Activated naive CD4-positive, alpha-beta T cell treated with anti-CD3 and anti-CD28 coated beads, Interleukin-2, amount 10 ng/mL, durations not matched to agents 7 days and 5 days (primary cell): ENCODE measurements at regions not wholly inside any gene's neighbourhood (a gene's known extent, or its start where the extent isn't known, plus 50 kb on each side); places are given as distances from the start of the nearest gene placed in this dataset.
A peak's percentile ranks its signal among the peaks of the same experiment; 100 is the strongest.

Experiments used
- CTCF ChIA-PET: fragments of 350-600 bp; sonication (Branson Sonifier 250); formaldehyde crosslinking; loops from one replicate; lab custom pipeline; 2021; ENCODE audit warnings: antibody characterized with exemption; lab: Charles Lee
- DNase-seq: peaks from one replicate; pipeline ENCODE4 v3.0.0-alpha.2; 2020
- H3K27ac Mint-ChIP-seq: one replicate; pipeline ENCODE4 v1.8.0; 2021; ENCODE audit warnings: mild to moderate bottlenecking, moderate library complexity, mixed read lengths
- H3K27me3 Mint-ChIP-seq: one replicate; pipeline ENCODE4 v1.8.0; 2021; ENCODE audit warnings: mild to moderate bottlenecking, mixed read lengths
- H3K36me3 Mint-ChIP-seq: one replicate; pipeline ENCODE4 v1.8.0; 2021; ENCODE audit warnings: mixed read lengths
- H3K4me1 Mint-ChIP-seq: one replicate; pipeline ENCODE4 v1.8.0; 2021; ENCODE audit warnings: mixed read lengths
- H3K4me3 Mint-ChIP-seq: one replicate; pipeline ENCODE4 v1.8.0; 2021; ENCODE audit warnings: mild to moderate bottlenecking, moderate library complexity, mixed read lengths
- H3K9me3 Mint-ChIP-seq: one replicate; pipeline ENCODE4 v1.8.0; 2021; ENCODE audit warnings: mixed read lengths

DNA sequence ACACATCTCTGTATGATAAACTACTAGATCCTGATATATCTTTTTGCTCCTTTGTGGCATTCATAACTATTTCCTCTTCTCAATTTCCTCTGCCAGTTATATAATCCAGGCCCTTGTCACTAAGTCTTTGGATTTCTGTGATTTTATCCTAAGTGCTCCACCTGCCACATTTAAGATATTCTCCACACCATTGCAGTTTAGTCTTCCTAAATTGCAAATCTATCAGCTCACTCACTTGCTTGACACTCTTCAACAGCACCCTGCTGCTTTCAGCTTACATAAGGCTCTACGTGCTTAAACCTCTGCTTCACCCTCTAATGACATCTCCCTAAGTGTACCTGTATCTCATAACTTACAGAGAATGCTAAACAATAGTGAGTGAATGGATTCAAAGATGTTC, 1032.2 kb upstream of the SEL1L start:
- Mint-ChIP-seq H3K4me3 (no peak overlapping the region), H3K9me3 (peaks cover 21% of the 10 kb centered on the region), H3K27ac (no peak overlapping the region), H3K4me1 (no peaks in the 10 kb centered on the region), H3K27me3 (no peaks in the 10 kb centered on the region), H3K36me3 (no peaks in the 10 kb centered on the region)
- DNase-seq = no peak
- CTCF ChIA-PET = no interaction called here

GRCh38 chr14:82587226-82587625, 1053.6 kb upstream of the SEL1L start:
- Mint-ChIP-seq H3K27ac (no peak overlapping the region), H3K4me1 (no peaks in the 10 kb centered on the region), H3K36me3 (no peaks in the 10 kb centered on the region), H3K4me3 (no peak overlapping the region), H3K27me3 (no peaks in the 10 kb centered on the region), H3K9me3 (no peaks in the 10 kb centered on the region)
- DNase-seq = no peak
- CTCF ChIA-PET = no interaction called here

DNA sequence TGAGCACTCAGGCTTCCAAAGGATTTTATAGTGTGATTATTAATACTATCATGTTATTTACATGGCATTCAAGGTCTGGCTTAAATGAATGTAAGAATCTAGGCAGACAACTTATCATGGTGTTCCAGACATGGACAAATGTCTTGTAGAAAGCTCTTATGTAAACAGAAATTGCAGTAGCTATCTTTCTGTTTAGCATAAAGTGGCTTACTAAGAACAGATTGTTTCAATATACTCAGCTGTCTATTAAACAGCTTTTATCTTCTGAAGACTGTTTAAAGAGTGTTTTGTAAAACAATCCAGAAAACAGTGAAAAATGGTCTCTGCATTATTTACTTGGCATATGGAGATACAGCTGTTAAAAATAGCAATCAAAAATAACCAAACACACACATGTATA, 1061.8 kb upstream of the SEL1L start:
- no peak for DNase-seq
- Mint-ChIP-seq H3K27me3 (no peaks in the 10 kb centered on the region), H3K27ac (no peak overlapping the region), H3K9me3 (no peaks in the 10 kb centered on the region), H3K4me3 (no peak overlapping the region), H3K4me1 (no peaks in the 10 kb centered on the region), H3K36me3 (no peaks in the 10 kb centered on the region)
- CTCF ChIA-PET = no interaction called here

DNA sequence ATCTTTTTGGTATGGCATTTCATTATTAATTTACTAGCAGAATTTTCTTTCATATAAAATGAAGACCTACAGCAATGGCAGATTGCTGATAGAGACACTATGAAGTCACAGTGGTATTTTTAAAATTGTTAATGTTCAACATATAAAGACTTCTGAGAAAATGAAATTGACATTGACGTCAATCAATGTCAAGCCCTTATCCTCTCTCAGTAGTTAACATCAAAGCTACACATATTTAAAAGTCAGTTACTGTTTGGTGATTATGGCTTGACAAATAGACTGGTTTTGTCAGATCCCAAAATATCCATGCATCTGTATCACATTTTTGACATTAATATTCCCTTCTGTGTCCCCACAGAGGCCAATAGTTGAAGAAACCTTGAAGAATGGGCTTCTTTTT, 1069.1 kb upstream of the SEL1L start:
- Mint-ChIP-seq H3K4me1 (no peaks in the 10 kb centered on the region), H3K27me3 (no peaks in the 10 kb centered on the region), H3K27ac (no peak overlapping the region), H3K9me3 (peaks cover 6% of the 10 kb centered on the region), H3K4me3 (no peak overlapping the region), H3K36me3 (no peaks in the 10 kb centered on the region)
- no peak for DNase-seq
- CTCF ChIA-PET = no interaction called here

- Mint-ChIP-seq H3K9me3 (peaks cover 6% of the 10 kb centered on the region), H3K27ac (no peak overlapping the region), H3K27me3 (no peaks in the 10 kb centered on the region), H3K4me1 (no peaks in the 10 kb centered on the region), H3K4me3 (no peak overlapping the region), H3K36me3 (no peaks in the 10 kb centered on the region)
- no peak for DNase-seq
- CTCF ChIA-PET = no interaction called here
Observed at GRCh38 chr14:82604819-82605218, 1071.2 kb upstream of the SEL1L start.

- Mint-ChIP-seq H3K27ac (no peak overlapping the region), H3K4me1 (no peaks in the 10 kb centered on the region), H3K36me3 (no peaks in the 10 kb centered on the region), H3K27me3 (no peaks in the 10 kb centered on the region), H3K9me3 (peaks cover 14% of the 10 kb centered on the region), H3K4me3 (no peak overlapping the region)
- CTCF ChIA-PET = no interaction called here
- DNase-seq = no peak
Observed at GRCh38 chr14:82621881-82622450, 1088.3 kb upstream of the SEL1L start.

GRCh38 chr14:82626156-82627066, 1092.8 kb upstream of the SEL1L start:
- H3K36me3 Mint-ChIP-seq = no peaks in the 10 kb centered on the region
- no peaks in the 10 kb centered on the region for H3K27me3 Mint-ChIP-seq
- H3K4me3 Mint-ChIP-seq = no peak overlapping the region
- H3K9me3 Mint-ChIP-seq = peaks cover 15% of the 10 kb centered on the region
- no peak for DNase-seq
- H3K4me1 Mint-ChIP-seq = no peaks in the 10 kb centered on the region
- CTCF ChIA-PET = no interaction called here
- no peak overlapping the region for H3K27ac Mint-ChIP-seq

DNA sequence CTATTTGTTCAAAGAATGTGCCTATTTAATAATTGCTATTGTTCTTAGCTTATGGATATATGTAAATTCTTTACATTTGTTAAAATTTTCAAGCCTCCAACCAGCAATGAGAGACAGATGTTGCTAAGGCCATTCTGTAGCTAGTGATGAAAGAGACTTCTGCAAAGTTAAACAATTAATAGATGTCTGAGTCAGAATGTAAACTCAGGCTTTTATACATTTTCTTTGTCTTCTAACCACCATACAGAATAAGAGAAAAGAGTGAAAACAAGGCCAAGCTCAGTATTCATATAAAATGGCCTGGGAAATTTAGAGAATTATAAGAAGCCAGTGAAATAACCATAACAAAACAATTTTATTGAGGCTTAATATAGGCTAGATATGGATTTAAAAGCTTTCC, 1102.3 kb upstream of the SEL1L start:
- Mint-ChIP-seq H3K27me3 (no peaks in the 10 kb centered on the region), H3K9me3 (peaks cover 5% of the 10 kb centered on the region), H3K27ac (no peak overlapping the region), H3K4me3 (no peak overlapping the region), H3K4me1 (no peaks in the 10 kb centered on the region), H3K36me3 (no peaks in the 10 kb centered on the region)
- DNase-seq = no peak
- CTCF ChIA-PET = no interaction called here

DNA sequence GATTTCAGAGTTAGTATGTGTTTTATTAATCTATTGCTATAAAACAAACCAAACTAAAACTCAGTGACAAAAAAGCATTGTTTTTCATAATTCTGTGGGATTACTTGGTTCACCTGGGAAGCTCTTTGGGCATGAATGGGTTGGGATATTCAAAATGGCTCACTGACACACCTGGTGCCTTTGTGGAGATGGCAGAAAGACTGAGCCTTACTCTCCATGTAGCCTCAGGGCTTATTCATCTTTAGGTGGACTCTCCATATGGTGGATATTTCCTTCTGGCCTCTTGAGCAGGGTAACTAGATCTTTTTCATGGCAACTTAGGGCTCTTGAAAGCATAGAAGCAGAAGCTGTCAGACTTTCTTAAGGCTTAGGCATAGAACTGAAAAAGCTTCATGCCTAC, 1102.8 kb upstream of the SEL1L start:
- H3K27ac Mint-ChIP-seq = no peak overlapping the region
- CTCF ChIA-PET = no interaction called here
- H3K4me3 Mint-ChIP-seq = no peak overlapping the region
- H3K4me1 Mint-ChIP-seq = no peaks in the 10 kb centered on the region
- DNase-seq = no peak
- no peaks in the 10 kb centered on the region for H3K36me3 Mint-ChIP-seq
- no peaks in the 10 kb centered on the region for H3K27me3 Mint-ChIP-seq
- peaks cover 4% of the 10 kb centered on the region for H3K9me3 Mint-ChIP-seq

GRCh38 chr14:82641050-82641540, 1107.4 kb upstream of the SEL1L start:
- H3K4me3 Mint-ChIP-seq = no peak overlapping the region
- no peaks in the 10 kb centered on the region for H3K36me3 Mint-ChIP-seq
- no peak overlapping the region for H3K27ac Mint-ChIP-seq

DNA sequence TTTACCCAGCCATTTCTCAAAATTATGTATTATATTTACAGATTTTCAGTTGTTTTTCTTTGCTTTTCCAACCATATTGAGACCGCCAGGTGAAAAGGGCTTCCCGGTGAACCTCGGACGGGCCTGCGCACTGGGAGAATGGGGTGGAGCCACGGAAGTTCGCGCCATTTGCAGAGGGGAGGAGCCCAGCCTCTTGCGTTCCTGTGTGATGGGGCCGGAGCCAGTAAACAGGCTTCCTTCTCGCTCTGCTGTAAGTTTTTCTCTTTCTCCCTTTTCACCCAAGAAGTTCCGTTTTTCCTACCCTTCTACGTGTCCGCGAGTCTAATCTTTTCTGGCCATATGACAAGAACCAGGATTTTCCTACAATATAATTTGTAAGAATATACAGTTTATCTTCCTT, 1108.8 kb upstream of the SEL1L start:
- no peak overlapping the region for H3K27ac Mint-ChIP-seq
- no peaks in the 10 kb centered on the region for H3K27me3 Mint-ChIP-seq
- CTCF ChIA-PET = no interaction called here
- no peaks in the 10 kb centered on the region for H3K36me3 Mint-ChIP-seq
- peak overlapping the region; percentile 58 for H3K4me3 Mint-ChIP-seq
- H3K9me3 Mint-ChIP-seq = no peaks in the 10 kb centered on the region
- no peaks in the 10 kb centered on the region for H3K4me1 Mint-ChIP-seq
- peak; percentile 22 for DNase-seq

More at GRCh38 chr14:82641050-82641540, 1107.4 kb upstream of the SEL1L start:
- H3K9me3 Mint-ChIP-seq = no peaks in the 10 kb centered on the region
- H3K4me1 Mint-ChIP-seq = no peaks in the 10 kb centered on the region
- H3K27me3 Mint-ChIP-seq = no peaks in the 10 kb centered on the region
- no peak for DNase-seq
- CTCF ChIA-PET = no interaction called here

GRCh38 chr14:82647088-82647810, 1113.6 kb upstream of the SEL1L start:
- DNase-seq = no peak
- Mint-ChIP-seq H3K27ac (no peak overlapping the region), H3K4me1 (no peaks in the 10 kb centered on the region), H3K27me3 (no peaks in the 10 kb centered on the region), H3K9me3 (no peaks in the 10 kb centered on the region), H3K36me3 (no peaks in the 10 kb centered on the region), H3K4me3 (no peak overlapping the region)
- CTCF ChIA-PET = no interaction called here

DNA sequence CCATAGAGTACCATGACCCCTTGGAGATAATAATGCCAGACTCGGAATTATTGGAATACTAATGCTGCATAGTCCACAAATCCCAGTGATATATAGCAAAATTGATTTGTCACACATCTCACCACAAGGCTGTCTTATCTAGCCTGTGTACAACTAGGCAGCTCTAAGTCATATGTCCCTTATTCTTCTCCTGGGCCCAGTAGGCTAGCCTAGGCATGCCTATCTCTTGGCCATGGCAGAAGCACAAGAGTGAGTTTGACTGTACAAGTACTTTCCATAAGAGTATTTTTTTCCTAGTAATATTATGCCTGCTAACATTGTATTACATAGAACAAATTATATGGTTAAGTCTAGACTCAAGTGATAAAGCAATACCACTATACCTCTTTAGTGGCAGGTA, 1122.1 kb upstream of the SEL1L start:
- no peak for DNase-seq
- no peak overlapping the region for H3K4me3 Mint-ChIP-seq
- CTCF ChIA-PET = no interaction called here
- no peaks in the 10 kb centered on the region for H3K27me3 Mint-ChIP-seq
- no peak overlapping the region for H3K27ac Mint-ChIP-seq
- H3K36me3 Mint-ChIP-seq = no peaks in the 10 kb centered on the region
- H3K4me1 Mint-ChIP-seq = no peaks in the 10 kb centered on the region
- peaks cover 2% of the 10 kb centered on the region for H3K9me3 Mint-ChIP-seq

GRCh38 chr14:82657186-82657675, 1123.6 kb upstream of the SEL1L start:
- H3K4me1 Mint-ChIP-seq = no peaks in the 10 kb centered on the region
- H3K27ac Mint-ChIP-seq = no peak overlapping the region

More at GRCh38 chr14:82657186-82657675, 1123.6 kb upstream of the SEL1L start:
- CTCF ChIA-PET = no interaction called here
- Mint-ChIP-seq H3K4me3 (no peak overlapping the region), H3K27me3 (no peaks in the 10 kb centered on the region), H3K9me3 (peaks cover 2% of the 10 kb centered on the region), H3K36me3 (no peaks in the 10 kb centered on the region)
- DNase-seq = no peak
